Left colon (tissue), 2 donors: ENCODE measurements at regions not wholly inside any gene's neighbourhood (a gene's known extent, or its start where the extent isn't known, plus 50 kb on each side); places are given as distances from the start of the nearest gene placed in this dataset.
A peak's percentile ranks its signal among the peaks of the same experiment; 100 is the strongest.

Source experiments
- ATAC-seq: fragments of 200-7000 bp; cut with Tn5 transposase; one replicate; pipeline ENCODE4 v1.9.1; 2020; ENCODE audit warnings: mild to moderate bottlenecking, moderate library complexity
- DNase-seq, 2 donors: peaks; one replicate each; pipeline ENCODE4 v3.0.0-alpha.2; 2020
- intact Hi-C, 2 donors: fragments of 100-400 bp; cut with DNase I in 1 of 2; cut with micrococcal nuclease in 1 of 2; formaldehyde crosslinking; loops; one replicate each; pipeline versions ENCODE4 v1.11.2 to v1.14.0; 2022; cut with DNase I, micrococcal nuclease
- donor health status: DM: no; HTN: no; CAD: no.
- donor health status: DM: yes; HTN: yes; CAD: no.

DNA sequence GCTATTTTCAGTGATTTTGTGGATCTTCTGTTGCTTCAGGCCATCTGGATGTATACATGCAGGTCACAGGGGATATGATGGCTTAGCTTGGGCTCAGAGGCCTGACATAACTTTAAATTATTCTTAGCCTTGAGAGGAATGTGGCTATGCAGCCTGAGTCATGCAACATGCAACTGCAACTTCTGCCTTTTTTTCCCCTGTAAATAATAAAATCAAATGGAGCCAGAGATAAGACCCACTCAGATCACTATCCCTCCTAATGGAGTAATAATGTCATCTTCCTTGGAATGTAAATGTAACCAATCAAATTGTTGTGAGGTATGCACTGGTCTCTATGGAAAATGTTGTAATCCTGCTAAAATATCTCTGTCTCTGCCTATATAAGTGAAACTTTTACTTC, 54.9 kb downstream of the MAGEB17 start:
- intact Hi-C loops, result no loop called here
- DNase-seq (no peak), ATAC-seq (no peak)

DNA sequence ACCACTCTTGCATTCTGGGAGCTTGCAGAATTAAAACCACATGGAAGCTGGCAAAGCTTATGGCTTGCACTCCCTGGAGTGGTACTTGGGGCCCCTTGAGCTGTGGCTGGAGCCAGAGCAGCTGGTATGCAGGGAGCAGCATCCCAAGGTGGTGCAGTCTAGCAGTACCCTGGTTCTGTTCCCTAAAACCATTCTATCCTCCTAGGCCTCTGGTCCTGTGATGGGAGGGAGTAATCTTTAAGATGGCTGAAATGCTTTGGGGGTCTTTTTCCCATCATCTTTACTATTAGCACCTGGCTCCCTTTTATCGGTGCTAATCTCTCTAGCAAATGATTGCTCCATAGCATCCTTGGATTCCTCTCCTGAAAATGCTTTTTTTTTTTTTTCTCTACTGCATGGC, 56.1 kb downstream of the MAGEB17 start:
- DNase-seq (no peak), ATAC-seq (no peak)
- intact Hi-C loops, result no loop called here

DNA sequence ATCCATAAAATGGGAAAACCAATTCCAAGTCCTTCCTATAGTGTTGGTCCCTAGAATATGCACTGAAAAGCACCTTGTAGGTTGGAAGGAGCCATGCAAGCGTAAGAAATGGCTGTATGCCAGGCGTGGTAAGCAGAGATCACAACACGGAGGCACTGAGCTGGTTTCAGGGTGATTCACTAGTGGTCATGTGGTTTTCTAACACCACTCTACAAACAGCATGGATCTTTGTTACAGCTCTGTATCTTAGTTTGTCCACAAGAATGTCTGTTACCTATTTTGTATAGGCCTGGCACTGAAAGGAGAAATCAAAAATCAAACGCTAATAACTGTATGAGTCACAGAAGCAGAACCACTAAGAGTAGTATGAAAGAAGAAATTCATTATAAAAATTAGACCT, 71.9 kb downstream of the MAGEB17 start:
- no peak for ATAC-seq
- intact Hi-C loops, result no loop called here
- no peak for DNase-seq

DNA sequence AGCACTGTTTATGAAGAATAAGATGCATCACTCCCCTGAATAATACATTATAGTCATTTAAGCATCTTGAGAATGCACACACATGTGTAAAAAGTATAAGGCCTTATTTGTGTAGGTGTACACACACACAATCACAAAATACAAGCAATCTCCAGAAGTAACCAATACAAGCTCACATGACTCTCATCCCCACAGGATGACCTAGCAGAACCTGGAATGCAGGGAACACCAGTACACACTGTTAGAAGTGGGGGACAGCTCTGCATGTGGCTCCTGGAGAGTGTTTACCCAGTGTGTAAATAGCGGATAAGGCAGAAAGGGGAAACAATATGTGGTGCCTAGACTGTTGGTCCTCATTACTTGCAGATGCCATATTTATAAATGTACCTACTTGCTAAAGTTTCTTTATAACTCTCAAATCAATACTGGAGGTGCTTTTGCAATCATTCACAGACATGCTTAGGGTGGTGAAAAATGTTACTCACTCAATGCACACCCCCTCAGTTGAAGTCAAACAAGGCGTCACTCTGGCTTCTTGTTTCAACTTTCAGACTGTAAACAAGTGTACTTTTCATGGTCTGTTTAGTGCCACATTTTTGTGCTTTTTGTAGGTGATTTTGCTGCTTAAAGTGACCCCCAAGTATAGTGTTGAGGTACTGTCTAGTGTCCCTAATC, 73.1 kb downstream of the MAGEB17 start:
- ATAC-seq (no peak), DNase-seq (no peak)
- intact Hi-C loops, result no loop called here

DNA sequence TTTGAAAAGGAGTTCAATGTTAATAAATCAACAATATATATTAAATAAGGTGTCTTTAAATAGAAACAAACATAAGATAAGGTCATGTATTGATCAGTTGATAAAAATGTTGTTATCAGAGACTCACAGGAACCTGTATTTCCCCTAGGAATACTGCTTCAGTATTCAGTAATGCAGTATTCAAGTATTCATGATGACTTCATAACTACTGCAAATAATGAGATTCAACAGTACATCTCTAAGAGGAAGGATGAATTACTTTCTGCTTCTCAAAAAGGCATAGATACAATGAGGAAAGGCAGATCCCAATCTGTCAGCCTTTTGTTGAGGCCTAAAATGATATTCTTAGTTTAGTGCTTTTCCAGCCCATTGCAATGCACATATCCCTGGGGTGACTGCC, 73.7 kb downstream of the MAGEB17 start:
- ATAC-seq (no peak), DNase-seq (no peak)
- intact Hi-C loops, result no loop called here

DNA sequence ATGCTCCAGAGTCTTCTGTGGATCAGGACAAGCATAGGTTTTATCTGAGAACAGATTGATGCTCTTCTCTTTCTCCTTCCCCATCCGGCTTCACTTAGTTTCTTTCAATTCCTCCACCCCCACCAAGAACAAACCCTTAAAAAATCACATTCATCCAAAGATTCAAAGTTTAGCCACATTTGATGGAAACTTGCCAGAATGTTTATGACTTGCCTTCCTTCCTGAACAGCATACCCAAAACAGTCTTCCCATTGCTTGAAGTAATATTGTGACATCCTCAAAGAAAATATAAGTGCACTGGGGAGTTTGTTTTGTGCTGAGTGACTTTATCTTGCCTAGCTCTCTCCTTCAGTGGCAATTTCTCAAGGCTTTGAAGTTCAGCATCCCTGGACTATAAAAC, 83.0 kb downstream of the MAGEB17 start:
- no peak for ATAC-seq

DNA sequence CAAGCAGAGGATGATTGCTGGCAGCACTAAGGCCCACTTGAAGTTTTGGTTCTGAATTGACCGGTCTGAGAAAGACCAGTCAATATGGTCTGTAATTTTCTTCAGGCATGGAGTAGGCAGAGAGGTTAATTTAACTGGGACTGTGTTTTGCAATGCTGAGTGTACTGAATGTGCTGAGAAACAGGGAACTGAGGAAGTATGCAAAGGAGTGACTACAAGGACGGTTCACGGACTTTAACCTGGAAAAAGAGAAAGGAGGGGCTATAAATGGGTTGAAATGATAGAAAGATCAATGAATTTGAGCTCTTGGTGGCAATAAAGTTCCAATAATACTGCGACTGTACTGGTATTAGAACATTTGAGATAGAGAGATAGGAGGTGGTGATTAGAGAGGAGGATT, 84.5 kb downstream of the MAGEB17 start:
- peak; percentile 63 for ATAC-seq
- intact Hi-C loops, result no loop called here
- DNase-seq, result no peak

More for the DNA sequence above, 83.0 kb downstream of the MAGEB17 start:
- intact Hi-C loops, result no loop called here
- no peak for DNase-seq

DNA sequence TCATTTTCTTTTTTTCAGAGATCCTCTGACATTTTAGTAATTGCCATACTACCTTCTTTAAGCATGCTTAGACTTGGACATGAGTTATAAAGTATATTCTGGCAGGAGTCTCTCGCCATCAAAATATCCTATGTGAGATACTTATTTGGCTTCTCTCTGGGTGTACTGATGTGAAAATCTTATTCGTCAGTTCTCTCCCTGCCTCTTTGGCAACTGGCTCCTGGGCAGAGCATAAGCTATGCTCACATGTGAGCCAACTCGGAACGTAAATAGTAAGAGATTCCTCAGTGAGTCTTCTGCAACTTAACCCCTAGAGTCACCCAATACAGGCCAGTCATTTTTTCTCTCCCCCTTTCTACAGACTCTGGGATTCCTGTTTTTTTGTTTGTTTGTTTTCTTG, 91.6 kb downstream of the MAGEB17 start:
- intact Hi-C loops, result no loop called here
- DNase-seq (no peak), ATAC-seq (no peak)

DNA sequence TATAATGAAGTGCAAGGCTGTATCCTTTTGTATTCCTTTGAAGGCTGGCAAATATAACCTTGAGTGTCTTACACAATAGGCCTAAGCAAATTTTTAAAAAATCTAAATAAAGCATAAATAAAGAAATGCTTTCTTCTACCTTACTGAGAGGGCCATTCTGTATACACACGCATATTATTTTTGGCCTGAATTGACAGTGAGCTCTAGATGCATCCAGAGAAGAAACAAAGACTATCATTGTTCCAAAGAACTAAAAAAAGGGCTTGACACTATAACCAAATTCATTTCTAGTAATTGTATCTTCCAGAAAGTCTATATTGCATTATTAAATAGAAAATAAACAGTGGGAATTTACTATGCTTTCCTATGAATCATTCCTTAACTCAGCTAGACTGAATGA, 100.2 kb downstream of the MAGEB17 start:
- intact Hi-C loops, result no loop called here
- ATAC-seq (no peak), DNase-seq (no peak)

DNA sequence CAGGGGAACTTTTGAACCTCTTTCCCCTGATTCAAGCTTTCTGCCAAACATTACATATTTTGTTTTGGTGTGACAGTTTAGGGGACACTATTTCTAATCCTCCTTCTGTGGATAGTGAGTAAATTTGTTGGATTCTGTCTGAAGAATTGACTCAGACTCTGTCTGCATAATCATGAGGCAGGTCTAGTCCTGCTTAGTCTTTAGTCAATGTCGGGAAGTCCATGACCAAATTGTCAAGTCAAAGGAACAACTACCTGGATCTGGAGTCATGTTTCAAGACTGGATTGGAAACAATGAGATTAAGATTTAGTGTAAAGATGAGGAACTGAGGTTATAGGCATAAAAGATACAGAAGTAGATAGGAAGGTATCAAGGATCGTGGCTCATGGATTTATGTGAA, 100.9 kb downstream of the MAGEB17 start:
- intact Hi-C loops, result no loop called here
- no peak for ATAC-seq
- no peak for DNase-seq

DNA sequence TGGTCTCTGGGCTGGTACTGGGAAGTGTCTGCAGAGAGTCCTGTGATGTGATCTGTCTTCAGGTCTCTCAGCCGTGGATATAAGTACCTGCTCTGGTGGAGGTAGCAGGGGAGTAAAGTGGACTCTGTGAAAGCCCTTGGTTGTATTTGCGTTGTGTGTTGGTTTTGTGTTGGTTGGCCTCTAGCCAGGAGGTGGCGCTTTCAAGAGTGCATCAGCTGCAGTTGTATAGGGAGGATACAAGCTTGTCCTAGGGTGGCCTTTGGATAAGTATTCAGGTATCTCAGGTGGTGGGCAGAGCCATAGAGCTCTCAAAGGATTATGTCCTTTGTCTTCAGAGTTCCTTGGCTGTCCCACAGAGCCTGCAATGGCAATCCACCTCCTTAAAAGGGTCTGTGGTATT, 111.6 kb downstream of the MAGEB17 start:
- ATAC-seq (no peak), DNase-seq (peak in 1 of 2 donors; percentile 5)
- intact Hi-C loops, result no loop called here

DNA sequence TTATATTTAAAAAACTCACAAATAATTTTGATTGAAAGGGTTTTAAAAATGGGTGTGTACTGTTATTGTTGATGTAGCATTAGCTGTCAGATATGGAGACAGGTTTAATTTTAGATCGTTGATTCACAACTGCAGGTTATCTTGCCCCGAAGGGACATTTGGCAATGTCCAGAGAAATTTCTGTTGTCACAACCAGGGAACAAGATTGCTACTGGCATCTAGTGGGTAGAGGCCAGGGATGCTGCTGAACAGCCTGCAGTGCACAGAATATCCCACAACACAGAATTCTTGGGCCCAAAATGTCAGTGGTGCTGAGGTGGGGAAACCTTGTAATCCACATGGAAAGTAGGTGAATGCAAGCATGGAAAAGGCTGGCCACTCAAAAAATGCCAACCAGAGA, 114.9 kb downstream of the MAGEB17 start:
- ATAC-seq (no peak), DNase-seq (no peak)
- intact Hi-C loops, result no loop called here

DNA sequence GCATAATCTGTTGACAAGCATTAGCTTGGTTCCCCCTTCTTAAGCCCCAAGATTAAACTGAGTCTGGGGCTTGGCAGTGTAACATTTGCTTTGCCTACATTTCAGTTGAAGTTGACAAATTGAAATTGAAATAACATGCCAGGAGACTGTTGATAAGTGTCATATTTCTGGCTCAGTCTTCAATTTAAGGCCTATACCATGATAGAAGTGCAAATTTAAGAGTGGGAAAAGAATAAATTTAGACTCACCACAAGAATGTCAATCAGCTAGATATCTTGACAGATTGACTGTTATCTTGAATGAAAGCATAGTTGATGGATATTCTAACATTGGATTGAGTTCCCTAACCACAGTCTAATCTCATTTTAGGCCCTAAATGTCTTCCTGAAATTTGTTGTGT, 117.6 kb downstream of the MAGEB17 start:
- intact Hi-C loops, result no loop called here
- no peak for DNase-seq
- ATAC-seq, result no peak

DNA sequence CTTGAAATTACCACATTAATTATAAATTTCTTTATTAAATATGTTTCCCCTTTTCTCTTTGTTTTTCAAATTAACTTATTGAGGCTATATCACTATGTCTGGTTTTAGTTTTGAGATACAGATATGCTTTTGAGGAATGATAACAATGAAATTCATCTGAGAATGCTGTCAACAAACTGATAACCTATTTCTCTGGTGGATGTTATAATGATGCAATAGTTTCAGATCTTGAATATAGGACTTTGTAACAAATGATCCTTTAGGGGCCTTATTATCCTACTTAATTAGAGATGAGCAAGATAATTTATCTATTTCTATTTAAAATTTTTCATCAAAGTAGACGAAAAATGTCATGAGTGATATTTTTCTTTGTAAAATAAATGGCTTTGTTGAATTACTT, 123.7 kb downstream of the MAGEB17 start:
- ATAC-seq (no peak), DNase-seq (no peak)
- intact Hi-C loops, result no loop called here

DNA sequence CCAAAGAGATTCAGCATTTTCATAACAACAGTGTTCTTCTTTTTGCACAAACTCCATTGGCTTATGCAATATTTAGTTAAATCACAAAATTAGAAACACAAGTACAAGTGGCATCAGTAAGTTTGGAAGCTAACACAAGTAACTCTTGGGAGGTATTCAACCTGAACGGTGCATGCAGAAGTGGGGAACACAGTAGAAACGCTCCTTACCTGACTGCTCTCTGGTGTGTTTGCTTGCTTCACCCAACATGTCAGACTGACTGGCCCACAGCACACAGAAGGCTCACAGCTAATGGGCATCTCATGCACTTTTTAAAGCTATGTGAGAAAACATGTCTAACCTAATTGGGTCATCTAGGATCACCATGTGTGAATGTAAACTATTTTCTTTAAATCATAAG, 133.6 kb downstream of the MAGEB17 start:
- ATAC-seq (no peak), DNase-seq (no peak)
- intact Hi-C loops, result no loop called here

DNA sequence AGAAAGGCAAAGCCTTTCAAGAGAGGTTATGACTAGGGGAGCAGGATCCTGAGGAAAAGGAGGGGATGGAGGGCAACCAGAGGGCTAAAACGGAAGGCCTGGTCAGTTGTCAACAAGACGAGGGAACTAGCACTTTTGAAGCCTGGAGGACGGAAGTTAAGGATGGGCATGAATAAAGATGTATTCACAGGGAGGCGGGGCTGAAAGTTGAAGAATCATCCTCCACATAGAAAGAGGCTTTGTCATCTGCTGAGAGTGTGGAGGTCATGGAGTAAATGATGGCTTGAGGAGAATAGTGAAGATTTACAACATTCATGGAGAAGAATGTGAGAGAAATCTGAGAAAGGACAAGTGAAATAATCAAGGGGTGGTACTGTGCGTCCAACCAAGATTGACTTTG, 137.5 kb downstream of the MAGEB17 start:
- no peak for DNase-seq
- intact Hi-C loops, result no loop called here
- no peak for ATAC-seq

DNA sequence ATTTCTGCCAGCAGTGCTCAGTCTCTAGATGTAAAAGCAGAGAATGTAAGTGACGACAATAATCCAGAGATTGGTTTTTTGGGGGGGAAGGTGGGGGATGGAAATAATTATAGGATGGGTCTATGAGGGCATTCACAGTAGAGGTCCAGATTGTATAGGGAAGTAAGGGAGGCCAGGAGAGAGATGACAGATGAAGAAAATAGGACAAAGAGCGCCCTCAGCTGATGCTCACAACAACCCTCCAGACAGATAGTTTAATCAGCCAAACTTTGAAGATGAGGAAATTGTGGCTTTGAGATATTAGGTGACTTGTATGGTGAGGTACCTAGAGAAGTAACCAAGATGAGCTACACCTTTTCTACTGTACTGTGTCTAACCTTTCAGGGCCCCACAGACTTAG, 137.9 kb downstream of the MAGEB17 start:
- intact Hi-C loops, result no loop called here
- DNase-seq (no peak), ATAC-seq (no peak)

DNA sequence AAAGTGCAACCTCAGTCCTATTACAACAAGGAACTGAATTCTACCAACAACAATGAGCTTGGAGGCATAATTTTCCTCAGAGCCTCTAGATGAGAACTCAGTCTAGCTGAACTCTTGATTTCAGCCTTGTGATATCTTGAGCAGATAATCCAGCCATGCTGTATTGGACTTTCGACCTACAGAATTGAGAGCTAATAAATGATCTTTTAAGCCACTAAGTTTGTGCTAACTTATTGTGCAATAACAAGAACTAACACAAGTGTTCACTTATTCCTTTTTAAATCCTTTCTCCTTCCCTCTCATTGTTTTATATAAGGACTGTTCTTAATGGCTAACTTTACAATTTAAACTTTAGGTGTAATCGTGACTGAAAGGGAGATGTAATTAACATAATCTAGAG, 140.7 kb downstream of the MAGEB17 start:
- intact Hi-C loops, result no loop called here
- ATAC-seq, result no peak
- no peak for DNase-seq

DNA sequence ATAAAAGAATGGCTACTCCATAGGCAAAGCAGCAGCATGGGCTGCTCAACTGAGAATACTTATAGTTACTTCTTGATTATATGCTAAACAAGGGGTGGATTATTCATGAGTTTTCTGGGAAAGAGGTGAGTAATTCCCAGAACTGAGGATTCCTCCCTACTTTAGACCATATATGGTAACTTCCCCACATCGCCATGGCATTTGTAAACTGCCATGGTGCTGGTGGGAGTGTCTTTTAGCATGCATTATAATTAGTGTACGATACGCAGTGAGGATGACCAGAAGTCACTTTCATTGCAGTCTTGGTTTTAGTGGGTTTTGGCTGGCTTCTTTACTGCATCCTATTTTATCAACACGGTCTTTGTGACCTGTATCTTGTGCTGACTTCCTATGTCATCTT, 141.5 kb downstream of the MAGEB17 start:
- intact Hi-C loops, result no loop called here
- DNase-seq (no peak), ATAC-seq (no peak)

DNA sequence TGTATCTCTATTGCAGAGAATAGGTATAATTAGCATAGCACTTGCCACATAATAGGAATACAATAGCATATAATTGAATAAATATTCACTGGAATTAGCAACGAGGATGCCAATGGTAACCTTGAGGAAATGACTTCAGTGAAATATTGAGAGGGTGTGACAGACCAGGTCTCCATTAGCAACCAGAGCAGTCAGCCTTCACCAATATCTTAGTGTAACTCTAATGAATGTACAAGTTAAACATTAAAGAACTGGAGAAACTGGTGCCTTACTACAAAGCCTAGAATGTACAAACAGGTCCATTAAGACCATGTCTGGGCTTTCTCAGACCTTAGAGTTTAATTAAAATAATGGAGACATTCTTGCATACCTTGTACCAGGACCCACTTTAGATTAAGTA, 143.0 kb downstream of the MAGEB17 start:
- ATAC-seq, result peak; percentile 45
- intact Hi-C loops, result no loop called here
- no peak for DNase-seq

DNA sequence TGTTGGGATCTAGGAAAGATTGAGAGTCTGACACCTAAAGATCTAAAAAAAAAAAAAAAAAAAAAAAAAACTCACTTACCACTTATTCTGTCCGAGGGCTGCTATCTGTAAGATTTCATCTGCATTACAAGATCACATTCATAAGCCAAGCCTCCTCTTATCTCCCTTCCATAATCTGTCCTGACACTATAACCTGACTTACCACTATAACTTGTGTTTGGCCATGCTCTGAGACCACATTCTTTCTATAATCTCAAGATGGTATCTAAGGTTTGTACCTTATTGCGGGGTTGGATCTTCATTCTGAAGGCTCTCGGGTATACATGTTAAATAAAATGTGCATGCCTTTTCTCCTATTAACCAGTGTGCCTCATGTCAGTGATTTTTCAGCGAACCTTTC, 144.4 kb downstream of the MAGEB17 start:
- intact Hi-C loops, result no loop called here
- no peak for DNase-seq
- no peak for ATAC-seq
